ENCODE measurements at regions not wholly inside any gene's neighbourhood (a gene's known extent, or its start where the extent isn't known, plus 50 kb on each side); places are given as distances from the start of the nearest gene placed in this dataset.

- DNase-seq (ENCODE audit: low spot score in 2 of 2): peak in 1 of 2 donors; percentile 69
- H3K27ac ChIP-seq: peak overlapping the region; percentile 54 to 55
- H3K36me3 ChIP-seq: no peaks in the 10 kb centered on the region
- H3K9me3 ChIP-seq: no peaks in the 10 kb centered on the region
- H3K4me3 ChIP-seq: no peak overlapping the region
- H3K27me3 ChIP-seq: no peaks in the 10 kb centered on the region
- intact Hi-C loops (cut with DNase I): loop anchor here (2.0 to 5.0 kb wide), 4 partner anchors 21 to 132 kb away; no protein-coding TSS in a partner anchor
- TF ChIP-seq CTCF (IDR thresholded peaks at IDR 0.05): no peak
- H3K4me1 ChIP-seq: peaks cover 0 to 22% of the 10 kb centered on the region in 2 donors
Observed at GRCh38 chr3:150349314-150350097, 58.6 kb upstream of the TSC22D2 start.

- DNase-seq (ENCODE audit: low spot score in 2 of 2): peak in 1 of 2 donors; percentile 84
- Histone ChIP-seq H3K4me1 (peaks cover 0 to 22% of the 10 kb centered on the region in 2 donors), H3K9me3 (no peaks in the 10 kb centered on the region), H3K27ac (peak overlapping the region; percentile 54 to 55), H3K36me3 (no peaks in the 10 kb centered on the region), H3K4me3 (no peak overlapping the region), H3K27me3 (no peaks in the 10 kb centered on the region)
- intact Hi-C loops (cut with DNase I): loop anchor here (2.0 to 5.0 kb wide), 4 partner anchors 22 to 131 kb away; no protein-coding TSS in a partner anchor
- TF ChIP-seq CTCF (IDR thresholded peaks at IDR 0.05): no peak
Observed at GRCh38 chr3:150348500-150348899, 59.6 kb upstream of the TSC22D2 start.

- H3K36me3 ChIP-seq: no peaks in the 10 kb centered on the region
- no peak for DNase-seq (ENCODE audit: low spot score in 2 of 2)
- peaks cover 0 to 22% of the 10 kb centered on the region in 2 donors for H3K4me1 ChIP-seq
- peak overlapping the region in 1 of 2 donors; percentile 25 for H3K4me3 ChIP-seq
- intact Hi-C loops (cut with DNase I): loop anchor here (2.0 to 5.0 kb wide), 4 partner anchors 62 to 130 kb away; partner anchors contain the start of gene TSC22D2
- H3K27ac ChIP-seq: peak overlapping the region; percentile 15 to 55
- no peaks in the 10 kb centered on the region for H3K9me3 ChIP-seq
- TF ChIP-seq CTCF (IDR thresholded peaks at IDR 0.05): no peak
- no peaks in the 10 kb centered on the region for H3K27me3 ChIP-seq
Observed at GRCh38 chr3:150346981-150347863, 60.9 kb upstream of the TSC22D2 start.

GRCh38 chr3:150346266-150346665 is 61.8 kb upstream of the TSC22D2 start:
- no peak for TF ChIP-seq CTCF (IDR thresholded peaks at IDR 0.05)
- Histone ChIP-seq H3K9me3 (no peaks in the 10 kb centered on the region), H3K27me3 (no peaks in the 10 kb centered on the region), H3K27ac (no peak overlapping the region), H3K4me3 (no peak overlapping the region), H3K36me3 (no peaks in the 10 kb centered on the region), H3K4me1 (peaks cover 0 to 22% of the 10 kb centered on the region in 2 donors)
- DNase-seq (ENCODE audit: low spot score in 2 of 2): no peak
- intact Hi-C loops (cut with DNase I): loop anchor here (2.0 to 5.0 kb wide), 4 partner anchors 63 to 129 kb away; partner anchors contain the start of gene TSC22D2

- no peaks in the 10 kb centered on the region for H3K27me3 ChIP-seq
- H3K36me3 ChIP-seq: no peaks in the 10 kb centered on the region
- H3K27ac ChIP-seq: no peak overlapping the region
- no peak for TF ChIP-seq CTCF (IDR thresholded peaks at IDR 0.05)
- H3K9me3 ChIP-seq: no peaks in the 10 kb centered on the region
- DNase-seq (ENCODE audit: low spot score in 2 of 2): no peak
- intact Hi-C loops (cut with DNase I): loop anchor here (5.0 kb wide), 3 partner anchors 88 to 128 kb away; no protein-coding TSS in a partner anchor
- peaks cover 0 to 22% of the 10 kb centered on the region in 2 donors for H3K4me1 ChIP-seq
- H3K4me3 ChIP-seq: no peak overlapping the region
Observed at GRCh38 chr3:150345021-150345538, 63.0 kb upstream of the TSC22D2 start.

Measured in ascending aorta (tissue), 2 donors.